Natural killer cell treated with Interleukin-12 subunit alpha and Interleukin-12 subunit beta and Interleukin-15 and Interleukin-18, amount 100 ng/mL, for 72 hours (primary cell): ENCODE measurements at regions not wholly inside any gene's neighbourhood (a gene's known extent, or its start where the extent isn't known, plus 50 kb on each side); places are given as distances from the start of the nearest gene placed in this dataset.

Experiments used
- ATAC-seq, 2 donors: fragments of 150-1000 bp; cut with Tn5 transposase in 1 of 2; sonication (Bioruptor Pico), chemical (Tn5 transposase) in 1 of 2; 2 replicates each; pipeline ENCODE4 v1.10.0; 2021
- DNase-seq: peaks from one replicate; pipeline ENCODE4 v3.0.0; 2022; ENCODE audit warnings: low spot score
- H3K27ac Mint-ChIP-seq, 2 donors: 1 replicate in 1 of 2; 2 replicates in 1 of 2; pipeline ENCODE4 v1.8.0; 2022; ENCODE audit warnings: mixed read lengths in 2 of 2, mild to moderate bottlenecking in 1 of 2, moderate library complexity in 1 of 2
- H3K27me3 Mint-ChIP-seq, 2 donors: 1 replicate in 1 of 2; 2 replicates in 1 of 2; pipeline ENCODE4 v1.8.0; 2022; ENCODE audit warnings: mixed read lengths in 2 of 2
- H3K36me3 Mint-ChIP-seq: one replicate; pipeline ENCODE4 v1.8.0; 2022; ENCODE audit warnings: mixed read lengths
- H3K4me1 Mint-ChIP-seq, 2 donors: 1 replicate in 1 of 2; 2 replicates in 1 of 2; pipeline ENCODE4 v1.8.0; 2022; ENCODE audit warnings: low read depth in 2 of 2, mixed read lengths in 2 of 2, mild to moderate bottlenecking in 1 of 2
- H3K4me3 Mint-ChIP-seq: one replicate; pipeline ENCODE4 v1.8.0; 2022; ENCODE audit warnings: mixed read lengths
- H3K9me3 Mint-ChIP-seq: 2 replicates; pipeline ENCODE4 v1.8.0; 2022; ENCODE audit warnings: mixed read lengths

- no peak for DNase-seq
- peaks cover 47 to 70% of the 10 kb centered on the region in 2 donors for H3K27me3 Mint-ChIP-seq
- no peak overlapping the region for H3K4me3 Mint-ChIP-seq
- ATAC-seq = no peak
- H3K27ac Mint-ChIP-seq = no peak overlapping the region
- H3K9me3 Mint-ChIP-seq = no peaks in the 10 kb centered on the region
- peaks cover 9% of the 10 kb centered on the region in 2 donors for H3K4me1 Mint-ChIP-seq
- H3K36me3 Mint-ChIP-seq = peaks cover 4% of the 10 kb centered on the region
Observed at GRCh38 chr14:61187196-61187905, 93.8 kb downstream of the TMEM30B start.

GRCh38 chr14:61186341-61187195 is 94.6 kb downstream of the TMEM30B start:
- no peaks in the 10 kb centered on the region for H3K9me3 Mint-ChIP-seq
- H3K27me3 Mint-ChIP-seq = peaks cover 42 to 62% of the 10 kb centered on the region in 2 donors
- no peak for DNase-seq
- H3K4me3 Mint-ChIP-seq = no peak overlapping the region
- no peak for ATAC-seq
- no peak overlapping the region for H3K27ac Mint-ChIP-seq
- peaks cover 9% of the 10 kb centered on the region in 2 donors for H3K4me1 Mint-ChIP-seq
- peaks cover 4% of the 10 kb centered on the region for H3K36me3 Mint-ChIP-seq

GRCh38 chr14:61185534-61185933 is 95.6 kb downstream of the TMEM30B start:
- H3K4me3 Mint-ChIP-seq = no peak overlapping the region
- H3K27me3 Mint-ChIP-seq = peaks cover 42 to 56% of the 10 kb centered on the region in 2 donors
- ATAC-seq (no peak), DNase-seq (no peak)
- no peaks in the 10 kb centered on the region for H3K9me3 Mint-ChIP-seq
- H3K36me3 Mint-ChIP-seq = peaks cover 4% of the 10 kb centered on the region
- H3K4me1 Mint-ChIP-seq = peaks cover 9% of the 10 kb centered on the region in 2 donors
- no peak overlapping the region for H3K27ac Mint-ChIP-seq

- Mint-ChIP-seq H3K27me3 (peaks cover 39 to 43% of the 10 kb centered on the region in 2 donors), H3K4me1 (peaks cover under 1 to 2% of the 10 kb centered on the region in 2 donors), H3K4me3 (no peak overlapping the region), H3K27ac (no peak overlapping the region), H3K9me3 (no peaks in the 10 kb centered on the region), H3K36me3 (no peaks in the 10 kb centered on the region)
- ATAC-seq (no peak), DNase-seq (no peak)
Observed at GRCh38 chr14:61184112-61184511, 97.0 kb downstream of the TMEM30B start.

- Mint-ChIP-seq H3K9me3 (no peaks in the 10 kb centered on the region), H3K4me1 (peaks cover 0 to 9% of the 10 kb centered on the region in 2 donors), H3K27ac (no peak overlapping the region), H3K4me3 (no peak overlapping the region), H3K27me3 (peaks cover 44 to 50% of the 10 kb centered on the region in 2 donors), H3K36me3 (no peaks in the 10 kb centered on the region)
- ATAC-seq = no peak
- DNase-seq = no peak
Observed at GRCh38 chr14:61183196-61183885, 97.8 kb downstream of the TMEM30B start.

GRCh38 chr14:61179796-61180398 is 101.2 kb downstream of the TMEM30B start:
- Mint-ChIP-seq H3K27me3 (peaks cover 39 to 47% of the 10 kb centered on the region in 2 donors), H3K4me1 (peaks cover 5 to 15% of the 10 kb centered on the region in 2 donors), H3K27ac (no peak overlapping the region), H3K36me3 (no peaks in the 10 kb centered on the region), H3K9me3 (no peaks in the 10 kb centered on the region), H3K4me3 (no peak overlapping the region)
- ATAC-seq (no peak), DNase-seq (no peak)

GRCh38 chr14:61179061-61179690 is 102.0 kb downstream of the TMEM30B start:
- Mint-ChIP-seq H3K27me3 (peaks cover 39 to 44% of the 10 kb centered on the region in 2 donors), H3K4me3 (peak overlapping the region; percentile 19), H3K9me3 (no peaks in the 10 kb centered on the region), H3K36me3 (no peaks in the 10 kb centered on the region), H3K4me1 (peaks cover 9 to 15% of the 10 kb centered on the region in 2 donors), H3K27ac (peak overlapping the region in 1 of 2 donors; percentile 20)
- no peak for DNase-seq
- no peak for ATAC-seq

GRCh38 chr14:61178226-61179060 is 102.7 kb downstream of the TMEM30B start:
- Mint-ChIP-seq H3K27me3 (peaks cover 38 to 39% of the 10 kb centered on the region in 2 donors), H3K4me3 (peak overlapping the region; percentile 48), H3K27ac (peak overlapping the region in 1 of 2 donors; percentile 21), H3K36me3 (no peaks in the 10 kb centered on the region), H3K9me3 (no peaks in the 10 kb centered on the region), H3K4me1 (peaks cover 9 to 15% of the 10 kb centered on the region in 2 donors)
- ATAC-seq (peak in 1 of 2 donors; percentile 35), DNase-seq (no peak)

GRCh38 chr14:61177279-61178225 is 103.6 kb downstream of the TMEM30B start:
- Mint-ChIP-seq H3K36me3 (no peaks in the 10 kb centered on the region), H3K27me3 (peaks cover 33 to 34% of the 10 kb centered on the region in 2 donors), H3K27ac (peak overlapping the region in 1 of 2 donors; percentile 21), H3K4me3 (peak overlapping the region; percentile 48), H3K9me3 (no peaks in the 10 kb centered on the region), H3K4me1 (peaks cover 9 to 15% of the 10 kb centered on the region in 2 donors)
- DNase-seq (no peak), ATAC-seq (no peak)

- Mint-ChIP-seq H3K9me3 (no peaks in the 10 kb centered on the region), H3K4me1 (peaks cover 9 to 15% of the 10 kb centered on the region in 2 donors), H3K36me3 (no peaks in the 10 kb centered on the region), H3K27me3 (peaks cover 33 to 34% of the 10 kb centered on the region in 2 donors), H3K27ac (no peak overlapping the region), H3K4me3 (no peak overlapping the region)
- ATAC-seq = no peak
- no peak for DNase-seq
Observed at GRCh38 chr14:61176686-61177085, 104.5 kb downstream of the TMEM30B start.

GRCh38 chr14:61174987-61175386 is 106.2 kb downstream of the TMEM30B start:
- no peak for DNase-seq
- Mint-ChIP-seq H3K36me3 (no peaks in the 10 kb centered on the region), H3K27ac (no peak overlapping the region), H3K27me3 (peaks cover 32 to 47% of the 10 kb centered on the region in 2 donors), H3K4me1 (peaks cover 9 to 15% of the 10 kb centered on the region in 2 donors), H3K4me3 (no peak overlapping the region), H3K9me3 (no peaks in the 10 kb centered on the region)
- ATAC-seq = no peak
